GM19324 (cell line): ENCODE measurements at regions not wholly inside any gene's neighbourhood (a gene's known extent, or its start where the extent isn't known, plus 50 kb on each side); places are given as distances from the start of the nearest gene placed in this dataset.

Experiments
- ATAC-seq: cut with Tn5 transposase; IDR thresholded peaks from one replicate; pipeline ENCODE4 v1.9.1; 2021; ENCODE audit warnings: mild to moderate bottlenecking, moderate library complexity; ENCODE audit not compliant: unreplicated experiment, low FRiP score

DNA sequence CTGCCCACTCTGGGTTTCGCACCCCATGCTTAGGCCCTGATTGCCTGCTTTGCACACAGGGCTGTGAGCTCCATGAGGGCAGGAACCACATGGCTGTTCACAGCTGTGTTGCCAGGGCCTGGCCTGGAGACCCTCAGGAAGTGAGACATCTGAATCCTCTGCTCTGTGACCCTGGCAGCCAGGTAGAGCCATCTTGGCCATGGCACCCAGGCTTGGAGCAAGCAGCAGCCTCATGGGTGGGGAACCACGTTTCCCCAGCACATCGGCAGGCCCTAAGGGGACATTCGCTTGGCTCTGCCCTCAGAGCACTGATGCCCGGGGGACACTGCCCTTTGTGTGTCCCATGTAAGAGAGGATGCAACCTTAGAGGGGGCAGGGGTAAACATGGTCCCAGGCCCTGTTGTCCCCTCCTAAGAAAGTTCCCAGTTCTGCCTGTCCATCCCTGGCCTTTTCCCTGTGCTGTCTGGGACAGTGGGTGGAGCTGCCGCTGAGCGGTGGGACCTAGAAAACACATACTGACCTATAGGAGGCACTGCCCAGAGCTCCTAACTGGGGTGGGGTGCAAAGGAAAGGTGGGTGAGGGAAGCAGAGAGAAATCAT is 144.1 kb upstream of the IER5L start:
- ATAC-seq: no peak

- ATAC-seq: no peak
Observed at GRCh38 chr9:129321286-129322021, 143.4 kb upstream of the IER5L start.

- ATAC-seq: no peak
Observed at GRCh38 chr9:129320575-129321285, 142.7 kb upstream of the IER5L start.

DNA sequence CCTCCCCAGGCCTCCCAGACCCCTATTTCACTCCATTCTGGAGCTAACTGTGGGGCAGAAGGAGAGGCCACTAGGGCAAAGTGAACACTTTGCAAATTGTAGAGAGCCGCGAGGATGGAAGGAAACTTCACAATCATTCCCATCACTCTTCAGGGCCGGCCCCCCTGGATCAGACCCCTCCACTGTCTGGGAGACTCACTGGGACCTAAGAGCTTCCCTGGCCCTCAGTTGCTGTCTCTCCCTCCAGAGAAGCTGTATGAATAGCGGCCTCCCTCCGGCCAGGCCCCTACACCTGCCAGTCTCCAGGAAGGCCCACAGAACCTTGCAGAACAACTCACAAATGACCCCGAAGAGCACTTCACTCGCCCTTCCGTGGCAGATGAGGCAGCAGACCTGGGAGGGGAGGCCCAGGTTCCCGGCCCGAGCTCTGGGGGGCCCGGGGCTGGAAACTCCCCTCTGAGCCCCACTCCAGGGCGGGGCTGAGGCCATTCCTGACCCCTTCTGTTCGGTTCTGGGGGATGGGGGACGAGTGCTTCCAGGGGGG is 141.9 kb upstream of the IER5L start:
- no peak for ATAC-seq

GRCh38 chr9:129319076-129319937 is 141.2 kb upstream of the IER5L start:
- ATAC-seq: no peak

DNA sequence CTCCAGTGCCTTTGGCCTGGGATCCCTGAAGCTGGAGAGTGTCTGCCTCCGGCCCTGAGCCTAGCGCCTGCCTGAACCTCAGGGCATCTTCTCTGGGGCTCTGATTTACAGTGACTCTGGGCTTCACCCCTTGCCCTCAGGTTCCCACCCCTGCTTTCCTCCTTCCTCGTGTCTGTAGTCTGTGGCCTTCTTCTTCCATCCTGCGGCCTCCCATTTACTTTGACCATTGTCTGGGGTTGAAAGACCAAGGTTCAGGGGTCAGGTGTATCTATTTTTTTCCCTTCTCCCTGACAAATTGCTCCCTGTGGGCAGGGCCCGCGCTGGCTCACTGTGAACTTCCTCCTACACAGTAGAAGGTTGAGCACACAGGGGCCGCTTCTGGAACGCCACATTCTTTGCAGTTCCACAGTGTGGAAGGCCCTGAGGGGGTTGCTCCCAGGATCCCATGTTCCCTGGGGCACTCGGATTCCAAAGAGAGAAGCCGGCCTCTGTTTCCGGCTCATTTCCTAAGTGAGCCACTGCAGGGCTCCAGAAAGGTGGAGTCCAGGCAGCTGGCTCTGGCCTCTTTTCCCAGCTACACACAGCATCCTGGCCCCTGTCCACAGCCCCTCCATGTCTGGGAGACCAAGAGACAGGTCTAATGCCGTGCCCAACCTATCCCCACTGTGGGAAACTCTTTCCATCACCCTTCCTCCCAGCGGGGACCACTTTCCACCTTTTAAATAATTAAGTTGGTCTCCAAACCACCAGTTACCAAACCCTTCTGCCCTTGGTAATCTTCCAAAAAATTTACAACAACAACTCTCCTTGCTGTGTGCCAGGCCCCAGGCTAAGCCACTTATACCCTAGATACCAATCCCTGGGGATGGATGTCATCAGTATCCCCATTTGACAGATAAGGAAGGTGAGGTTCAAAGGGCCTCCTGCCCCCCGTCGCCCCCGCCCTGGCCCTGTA is 140.3 kb upstream of the IER5L start:
- no peak for ATAC-seq

GRCh38 chr9:129317179-129318011 is 139.3 kb upstream of the IER5L start:
- ATAC-seq: no peak

- ATAC-seq: no peak
Observed at GRCh38 chr9:129316281-129317030, 138.4 kb upstream of the IER5L start.

GRCh38 chr9:129313331-129313955 is 135.4 kb upstream of the IER5L start:
- no peak for ATAC-seq

DNA sequence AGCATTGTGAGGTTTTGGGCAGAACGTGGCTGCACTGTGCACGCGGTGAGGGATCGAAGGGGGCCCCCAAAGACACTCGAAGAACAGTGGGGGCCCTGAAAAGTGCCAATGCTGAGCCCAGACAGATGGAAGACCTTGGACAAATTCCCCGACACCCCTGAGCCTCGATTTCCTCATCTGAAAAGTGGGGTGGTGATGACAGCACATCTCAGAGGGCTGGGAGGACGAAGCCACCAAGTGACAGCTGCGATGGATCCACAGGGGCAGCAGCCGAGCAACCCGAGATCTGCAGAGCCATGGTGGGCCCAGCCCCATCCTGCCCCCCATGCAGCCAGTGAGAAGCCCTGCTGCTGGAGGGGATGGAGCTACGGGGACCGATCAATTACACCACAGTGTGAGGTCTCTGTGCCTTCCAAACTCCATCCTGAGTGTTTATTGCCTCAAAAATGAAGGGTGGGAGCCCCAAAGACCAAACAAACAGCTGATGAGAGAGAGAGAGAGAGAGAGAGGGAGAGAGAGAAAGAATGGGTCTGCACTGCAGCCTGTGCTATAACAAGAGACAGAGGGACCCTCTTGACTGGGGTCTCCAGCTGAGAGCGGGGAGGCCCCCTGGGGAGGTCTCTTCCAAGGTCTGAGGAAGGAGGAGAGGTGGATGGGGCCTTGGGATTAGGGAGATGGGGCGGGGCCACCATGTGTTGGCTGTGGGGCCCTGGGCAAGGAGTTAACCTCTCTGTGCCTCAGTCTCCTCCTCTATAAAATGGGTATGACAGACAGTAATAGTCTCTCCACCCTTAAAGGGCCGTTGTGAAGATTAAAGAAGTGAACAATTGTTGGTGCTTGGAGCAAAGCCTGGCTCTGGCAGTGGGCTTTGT is 134.4 kb upstream of the IER5L start:
- ATAC-seq: no peak

GRCh38 chr9:129311643-129312042 is 133.6 kb upstream of the IER5L start:
- ATAC-seq: no peak

GRCh38 chr9:129310666-129311350 is 132.7 kb upstream of the IER5L start:
- no peak for ATAC-seq

GRCh38 chr9:129309906-129310305 is 131.8 kb upstream of the IER5L start:
- ATAC-seq: no peak

GRCh38 chr9:129309041-129309430 is 131.0 kb upstream of the IER5L start:
- ATAC-seq: no peak

DNA sequence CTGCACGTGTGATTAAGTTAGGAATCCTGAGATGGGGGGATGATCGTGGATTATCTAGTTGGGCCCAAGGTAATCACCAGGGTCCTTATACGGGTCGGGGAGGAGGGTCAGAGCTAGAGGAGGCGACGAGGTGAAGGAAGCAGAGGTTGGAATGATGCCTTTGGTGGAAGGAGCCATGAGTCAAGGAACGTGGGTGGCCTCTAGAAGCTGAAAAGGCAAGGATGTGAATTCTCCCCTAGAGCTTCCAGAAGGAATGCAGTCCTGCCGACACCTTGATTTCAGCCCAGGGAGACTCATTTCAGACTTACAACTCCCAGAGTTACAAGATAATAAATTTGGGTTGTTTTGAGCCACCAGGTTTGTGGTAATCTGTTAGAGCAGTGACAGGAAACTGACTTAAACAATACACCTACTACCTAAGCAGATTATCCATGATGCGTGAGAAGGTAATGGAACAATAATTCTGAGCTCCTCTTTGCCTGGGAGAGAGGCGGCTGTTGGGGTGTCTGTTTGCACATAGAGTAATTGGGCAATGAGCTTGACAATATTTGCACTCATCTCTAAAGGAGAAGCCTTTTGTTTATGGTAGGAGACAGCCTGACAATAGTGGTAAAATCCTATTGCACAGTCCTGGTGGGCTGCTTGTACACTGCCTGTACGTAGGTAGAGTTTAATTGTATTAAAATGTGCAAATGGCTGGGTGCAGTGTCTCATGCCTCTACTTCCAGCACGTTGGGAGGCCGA is 129.3 kb upstream of the IER5L start:
- ATAC-seq: no peak
